ENCODE measurements at regions not wholly inside any gene's neighbourhood (a gene's known extent, or its start where the extent isn't known, plus 50 kb on each side); places are given as distances from the start of the nearest gene placed in this dataset.
"Not testable (repeated sequence)": the region's sequence is repeated elsewhere in the genome, so short reads cannot be mapped to it uniquely, and the experiment has no call there.

DNA sequence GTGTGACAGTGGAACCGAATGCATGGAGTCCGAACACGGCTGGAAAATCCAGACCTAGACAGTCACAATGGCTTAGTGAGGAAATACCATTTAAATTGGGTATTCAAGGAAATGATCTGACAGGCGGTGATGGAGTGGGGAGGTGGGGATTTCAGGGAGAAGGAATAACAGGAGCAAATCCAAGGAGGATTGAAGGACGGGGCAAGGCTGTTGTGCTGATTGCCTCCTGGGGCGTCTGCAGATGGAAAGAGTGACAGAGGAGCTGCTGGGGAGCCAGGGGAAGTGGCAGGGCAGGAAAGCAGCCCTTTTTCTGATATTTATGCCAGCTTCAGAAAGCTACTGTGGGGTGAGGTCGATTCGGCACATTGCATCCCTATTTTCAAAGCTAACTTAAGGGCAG is 99.1 kb upstream of the FMN2 start:
- TF ChIP-seq, protein P1, sequence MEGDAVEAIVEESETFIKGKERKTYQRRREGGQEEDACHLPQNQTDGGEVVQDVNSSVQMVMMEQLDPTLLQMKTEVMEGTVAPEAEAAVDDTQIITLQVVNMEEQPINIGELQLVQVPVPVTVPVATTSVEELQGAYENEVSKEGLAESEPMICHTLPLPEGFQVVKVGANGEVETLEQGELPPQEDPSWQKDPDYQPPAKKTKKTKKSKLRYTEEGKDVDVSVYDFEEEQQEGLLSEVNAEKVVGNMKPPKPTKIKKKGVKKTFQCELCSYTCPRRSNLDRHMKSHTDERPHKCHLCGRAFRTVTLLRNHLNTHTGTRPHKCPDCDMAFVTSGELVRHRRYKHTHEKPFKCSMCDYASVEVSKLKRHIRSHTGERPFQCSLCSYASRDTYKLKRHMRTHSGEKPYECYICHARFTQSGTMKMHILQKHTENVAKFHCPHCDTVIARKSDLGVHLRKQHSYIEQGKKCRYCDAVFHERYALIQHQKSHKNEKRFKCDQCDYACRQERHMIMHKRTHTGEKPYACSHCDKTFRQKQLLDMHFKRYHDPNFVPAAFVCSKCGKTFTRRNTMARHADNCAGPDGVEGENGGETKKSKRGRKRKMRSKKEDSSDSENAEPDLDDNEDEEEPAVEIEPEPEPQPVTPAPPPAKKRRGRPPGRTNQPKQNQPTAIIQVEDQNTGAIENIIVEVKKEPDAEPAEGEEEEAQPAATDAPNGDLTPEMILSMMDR (IDR thresholded peaks at IDR 0.05) = not testable (repeated sequence)
- TF ChIP-seq EZH2, EZH2phosphoT487 (IDR thresholded peaks at IDR 0.05): not testable (repeated sequence)
